NCI-H2227 (cell line): ENCODE measurements at regions not wholly inside any gene's neighbourhood (a gene's known extent, or its start where the extent isn't known, plus 50 kb on each side); places are given as distances from the start of the nearest gene placed in this dataset.

Experiments
- DNase-seq: peaks from one replicate; lab custom pipeline; 2025; ENCODE audit not compliant: unreplicated experiment; lab: John Stamatoyannopoulos, UW

DNA sequence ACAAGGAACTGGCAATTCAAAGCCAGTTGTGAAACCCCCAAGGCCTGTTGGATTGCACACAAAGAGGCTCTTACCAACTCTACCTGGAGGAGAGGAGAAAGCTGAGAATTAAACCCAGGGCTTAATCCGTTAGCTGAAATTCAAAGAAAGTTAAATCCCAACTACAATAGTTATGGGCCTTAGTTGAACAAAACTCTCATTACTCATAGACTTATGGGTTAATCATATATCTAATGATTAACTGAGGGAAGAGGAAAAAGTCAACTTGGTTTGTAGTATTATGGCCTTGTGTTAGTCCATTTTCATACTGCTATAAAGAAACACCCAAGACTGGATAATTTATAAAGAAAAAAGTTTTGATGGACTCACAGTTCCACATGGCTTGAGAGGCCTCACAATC, 838.2 kb upstream of the ADGRL2 start:
- no peak for DNase-seq

DNA sequence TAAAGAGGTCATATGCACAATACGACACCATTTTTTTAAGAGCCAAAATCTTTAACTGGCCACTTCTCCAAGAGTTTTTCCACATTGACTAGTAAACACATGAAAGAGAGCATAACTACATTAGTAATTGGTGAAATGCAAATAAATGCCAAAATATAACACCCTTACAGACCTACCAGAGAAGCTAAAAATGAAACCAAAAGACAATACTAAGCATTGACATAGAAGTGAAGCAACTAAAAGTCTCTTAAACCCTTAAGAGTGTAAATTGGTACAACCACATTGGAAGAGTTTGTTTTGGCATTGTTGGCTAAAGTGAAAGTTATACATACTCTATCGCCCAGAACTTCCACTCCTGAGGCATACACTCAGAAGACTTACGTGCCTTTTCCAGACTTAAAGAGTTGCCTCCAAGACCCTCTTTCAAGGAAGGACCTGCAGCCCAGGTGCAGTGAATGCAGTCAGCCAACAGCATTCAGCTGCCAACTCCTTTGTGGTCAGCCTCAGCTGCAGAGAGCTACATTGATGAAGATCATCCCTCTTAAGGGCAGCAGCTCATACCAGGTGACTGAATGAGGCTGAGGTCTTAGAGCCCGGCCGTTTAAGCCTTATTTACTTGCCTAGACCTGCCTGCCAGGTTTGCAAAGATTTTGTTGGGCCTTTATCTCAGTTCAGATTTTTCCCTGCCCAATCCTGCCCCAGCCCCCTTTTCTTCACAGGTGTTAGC, 839.1 kb upstream of the ADGRL2 start:
- DNase-seq = no peak

DNA sequence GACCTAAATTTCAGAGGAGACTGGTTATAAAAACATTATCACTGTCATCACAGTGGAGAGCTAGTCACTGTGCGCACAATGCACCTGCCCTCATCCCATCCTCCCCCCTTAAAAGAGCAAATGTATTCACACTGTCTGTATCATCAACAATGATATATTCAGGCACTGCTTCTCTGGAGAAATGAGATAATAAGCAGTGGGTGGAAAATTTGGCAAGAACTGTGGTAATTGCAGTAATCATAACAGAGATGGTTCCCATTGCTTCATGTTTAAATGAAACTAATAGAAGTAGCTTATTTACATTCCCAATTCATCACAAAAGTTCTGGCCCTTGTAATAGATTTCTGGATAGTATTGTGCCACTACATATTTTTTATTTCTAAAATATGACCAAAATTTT, 867.4 kb upstream of the ADGRL2 start:
- DNase-seq = no peak

DNA sequence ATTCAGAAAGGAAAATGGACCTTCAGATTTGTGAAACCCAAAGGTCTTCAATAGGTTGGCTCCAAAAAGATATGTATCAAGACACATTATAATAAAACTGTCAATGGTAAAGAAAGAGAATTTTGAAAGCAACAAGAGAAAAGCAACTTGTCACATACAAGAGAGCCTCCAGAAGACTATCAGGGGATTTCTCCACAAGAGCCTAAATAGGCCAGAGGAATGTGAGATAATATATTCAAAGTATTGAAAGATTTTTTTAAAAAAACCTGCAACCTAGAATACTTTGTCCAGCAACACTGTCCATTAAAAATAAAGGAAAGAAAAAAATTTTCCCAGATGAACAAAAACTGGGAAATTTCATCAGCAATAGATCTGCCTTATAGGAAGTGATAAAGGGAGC, 869.6 kb upstream of the ADGRL2 start:
- no peak for DNase-seq

DNA sequence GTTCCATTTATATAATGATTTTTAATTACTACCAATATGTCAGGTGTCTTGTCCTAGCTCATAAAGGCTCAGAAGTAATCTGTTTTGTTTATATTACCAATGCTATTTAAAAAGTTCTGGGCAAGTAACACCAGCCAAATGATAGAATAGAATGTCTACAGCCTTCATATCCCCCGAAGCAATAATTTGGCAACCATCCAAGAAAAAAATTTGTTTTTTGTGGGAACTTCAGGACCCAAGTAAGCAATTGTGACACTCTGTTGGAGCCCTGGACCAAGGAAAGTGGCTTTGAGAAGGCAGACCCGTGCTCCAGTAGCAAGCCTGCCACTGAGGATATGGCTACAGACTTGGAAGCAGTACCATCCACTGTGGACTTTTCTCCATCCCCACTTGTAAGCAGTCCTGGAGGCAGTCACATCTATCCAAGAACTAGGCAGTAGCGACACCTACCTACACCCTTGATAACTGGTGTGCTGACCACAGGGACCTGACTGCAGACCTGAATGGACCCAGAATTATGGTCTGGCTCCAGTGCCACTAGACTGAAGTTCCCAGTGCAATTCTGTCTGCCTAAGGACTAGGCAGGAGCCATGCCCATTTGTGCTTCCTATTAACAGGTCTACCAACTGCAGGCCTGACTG, 870.7 kb upstream of the ADGRL2 start:
- DNase-seq = no peak

DNA sequence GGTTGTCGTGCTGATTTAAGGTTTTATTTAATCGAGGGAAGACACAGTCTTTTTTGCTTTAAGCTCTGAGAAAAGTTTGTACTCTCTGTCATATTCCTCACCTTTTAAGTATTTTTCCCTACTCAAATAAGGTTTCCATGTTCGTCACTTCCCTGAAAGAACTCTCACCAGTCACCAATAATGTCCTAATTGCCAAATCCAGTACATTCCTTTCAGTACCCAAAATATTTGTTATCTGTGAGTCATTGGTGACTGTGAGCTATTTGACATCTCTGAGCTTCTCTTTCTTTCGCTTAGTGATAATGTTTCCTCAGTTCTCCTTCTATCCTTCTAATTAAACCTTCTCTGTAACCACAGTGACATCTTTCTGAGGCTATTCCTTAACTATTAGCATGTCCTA, 874.2 kb upstream of the ADGRL2 start:
- DNase-seq = no peak

DNA sequence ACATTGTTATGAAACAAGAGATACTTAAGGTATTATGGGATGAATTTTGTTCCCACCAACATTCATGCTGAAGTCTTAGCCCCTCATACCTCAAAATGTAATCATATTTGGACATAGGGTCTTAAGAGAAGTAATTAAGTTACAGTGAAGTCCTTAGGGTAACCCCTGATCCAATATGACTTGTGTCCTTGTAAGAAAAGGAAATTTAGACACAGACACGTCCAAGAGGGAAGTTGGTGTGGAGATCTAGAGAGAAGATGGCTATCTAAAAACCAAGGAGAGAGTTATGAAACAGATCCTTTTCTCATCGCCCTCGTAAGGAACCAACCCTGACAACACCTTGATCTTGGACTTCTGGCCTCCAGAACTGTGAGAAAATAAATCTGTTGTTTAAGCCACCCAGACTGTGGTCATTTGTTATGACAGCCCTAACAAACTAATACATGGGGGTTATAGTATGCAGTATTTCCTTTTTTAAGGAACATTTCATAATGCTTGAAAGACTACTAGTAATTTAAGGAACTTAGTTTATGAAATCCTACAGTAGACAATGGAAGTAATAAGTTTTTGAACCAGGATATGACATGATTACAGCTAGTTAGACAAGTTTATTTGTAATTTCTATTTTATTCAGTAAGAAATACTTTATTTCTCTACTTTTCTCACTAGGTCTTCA, 875.5 kb upstream of the ADGRL2 start:
- no peak for DNase-seq

DNA sequence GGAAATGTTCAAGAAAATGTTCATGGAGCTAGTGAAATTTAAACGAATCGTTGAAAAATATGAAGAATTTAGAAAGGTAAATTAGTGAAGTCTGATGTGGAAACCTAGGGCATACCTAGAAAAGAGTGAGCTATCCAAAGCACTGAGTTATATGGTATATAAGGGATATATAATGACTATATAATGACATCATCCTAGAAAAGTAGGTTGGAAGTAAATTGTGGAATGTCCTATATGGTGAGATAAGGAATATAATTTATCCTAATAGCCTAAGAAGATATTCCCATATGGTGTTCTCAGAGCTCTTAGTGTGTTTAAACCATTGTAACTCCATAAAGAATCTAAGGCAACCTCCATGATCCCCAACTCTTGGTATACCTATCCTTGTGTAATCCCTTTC, 876.4 kb upstream of the ADGRL2 start:
- DNase-seq = no peak

DNA sequence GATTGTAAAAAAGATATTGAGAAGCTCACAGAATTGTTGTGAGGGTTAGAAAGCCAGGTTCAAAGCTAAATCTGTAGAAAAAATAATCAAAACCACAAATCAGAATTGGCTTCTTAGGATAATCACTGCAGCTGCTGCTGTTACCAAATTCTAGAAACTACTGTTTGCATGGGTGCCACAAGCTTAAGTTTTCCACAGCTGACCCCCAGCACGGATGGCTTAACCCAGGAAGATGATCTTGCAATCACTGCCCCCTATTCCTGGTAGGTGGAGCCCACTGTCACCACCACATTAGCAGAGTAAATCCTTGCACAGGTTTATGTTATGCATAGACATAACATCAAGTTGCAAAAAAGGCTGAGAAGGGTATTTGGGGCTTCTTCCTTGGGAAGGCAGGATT, 877.8 kb upstream of the ADGRL2 start:
- no peak for DNase-seq

DNA sequence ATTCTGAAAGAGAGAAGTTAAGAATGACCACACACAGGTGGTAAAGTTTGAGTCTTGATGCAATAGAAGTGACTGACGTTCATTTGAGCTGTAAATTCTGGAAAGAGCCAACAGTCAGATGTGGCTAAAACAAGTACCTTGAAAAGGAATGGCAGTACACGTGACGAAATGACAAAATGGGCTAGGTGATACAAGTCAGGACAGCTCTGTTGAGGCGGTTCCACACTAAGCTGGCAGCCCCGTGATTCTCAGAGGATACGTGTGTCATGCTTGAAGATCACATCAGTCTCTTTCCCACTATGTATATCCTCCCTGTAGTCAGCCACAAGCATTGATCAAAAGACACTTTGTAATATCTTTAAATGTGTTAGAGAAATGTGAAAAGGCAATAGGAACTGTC, 881.3 kb upstream of the ADGRL2 start:
- DNase-seq = no peak

DNA sequence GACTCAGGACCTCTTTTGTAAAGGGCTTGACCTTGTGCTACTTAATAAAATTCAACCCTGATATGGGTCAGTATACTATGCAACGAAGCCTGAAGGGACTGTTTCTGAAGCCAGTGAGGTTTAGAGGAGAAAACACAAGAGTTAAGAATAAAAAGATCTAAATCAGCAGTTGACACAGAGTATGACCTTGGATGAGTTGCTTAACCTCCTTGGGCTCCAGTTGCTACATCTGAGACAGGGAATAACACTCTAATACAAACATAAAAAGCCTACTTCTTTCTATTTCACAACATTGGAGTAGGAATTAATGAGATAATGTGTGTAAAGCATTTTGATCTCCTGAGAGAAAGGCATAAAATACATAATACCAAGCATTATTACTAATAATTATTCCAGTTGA, 882.4 kb upstream of the ADGRL2 start:
- DNase-seq = no peak

DNA sequence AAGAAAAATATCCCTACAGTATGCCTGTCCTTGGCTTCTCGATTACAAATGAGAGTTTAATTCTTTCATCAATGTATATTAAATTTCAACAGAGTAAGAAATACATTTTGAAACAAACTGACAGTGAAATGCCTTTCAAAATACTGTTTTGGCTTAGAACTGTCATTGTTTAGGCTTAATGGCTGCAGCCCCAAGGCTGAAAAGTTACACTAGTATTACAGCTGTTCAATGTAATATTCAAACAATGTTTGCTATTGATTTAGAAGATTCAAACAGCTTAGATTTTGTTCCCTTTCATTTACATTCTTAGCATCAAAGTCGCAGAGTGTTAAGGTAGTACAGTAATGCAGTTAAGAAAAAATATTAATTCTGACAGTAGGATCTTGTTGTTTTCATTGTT, 882.9 kb upstream of the ADGRL2 start:
- no peak for DNase-seq

DNA sequence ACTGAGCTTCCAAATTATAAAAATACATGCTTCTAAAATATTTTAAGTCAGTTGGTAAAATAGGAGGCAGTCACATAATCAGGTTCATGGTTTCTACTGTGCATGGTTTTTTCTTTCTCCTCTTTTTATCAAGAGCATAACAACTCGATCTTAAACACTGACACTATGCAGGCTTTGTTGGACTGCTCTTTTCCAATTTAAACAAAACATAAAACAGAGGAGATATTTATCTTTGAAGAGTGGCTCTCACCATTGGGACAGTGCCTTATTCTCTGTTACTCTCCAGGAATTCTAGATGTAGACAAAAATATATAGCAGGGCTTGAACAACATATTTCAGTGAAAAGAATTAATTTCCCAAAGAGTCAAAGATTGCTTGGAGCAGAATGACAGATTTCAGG, 883.5 kb upstream of the ADGRL2 start:
- DNase-seq = no peak

DNA sequence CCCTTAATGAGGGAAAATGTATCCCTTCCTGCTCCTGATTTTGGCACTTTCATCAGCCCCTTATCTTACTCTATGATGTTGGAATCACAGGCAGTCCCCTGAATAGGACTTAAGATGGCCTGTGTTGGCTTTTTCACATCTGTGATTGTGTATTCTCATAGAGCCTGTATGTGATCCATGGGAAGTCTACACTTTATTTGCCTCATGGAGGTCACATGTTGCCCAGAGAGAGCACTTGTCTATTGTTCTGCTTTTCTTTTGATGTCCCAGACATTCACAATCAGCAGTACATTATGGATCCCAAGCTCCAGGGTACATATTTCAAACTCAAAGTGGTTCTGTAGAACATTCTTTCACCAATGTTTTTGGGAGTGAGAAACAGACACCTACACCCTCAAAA, 885.2 kb upstream of the ADGRL2 start:
- no peak for DNase-seq

DNA sequence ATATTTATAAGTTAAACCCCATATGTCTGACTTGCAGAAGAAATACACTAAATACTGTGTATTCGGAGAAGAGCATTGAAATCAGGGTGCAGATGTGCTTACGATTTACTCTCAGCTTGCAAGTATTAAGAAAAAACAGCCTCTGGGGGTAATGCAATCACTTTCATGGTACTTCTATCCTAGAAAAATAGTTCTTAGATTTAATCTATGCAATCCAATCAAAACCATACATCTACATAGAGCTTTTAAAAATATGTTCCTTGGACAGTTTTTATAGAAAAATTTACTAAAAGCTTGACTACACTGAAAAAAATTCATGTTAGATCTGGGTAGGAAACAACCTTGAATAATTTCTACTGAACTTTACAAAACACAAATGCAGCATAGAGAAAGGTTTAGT, 890.3 kb upstream of the ADGRL2 start:
- no peak for DNase-seq

DNA sequence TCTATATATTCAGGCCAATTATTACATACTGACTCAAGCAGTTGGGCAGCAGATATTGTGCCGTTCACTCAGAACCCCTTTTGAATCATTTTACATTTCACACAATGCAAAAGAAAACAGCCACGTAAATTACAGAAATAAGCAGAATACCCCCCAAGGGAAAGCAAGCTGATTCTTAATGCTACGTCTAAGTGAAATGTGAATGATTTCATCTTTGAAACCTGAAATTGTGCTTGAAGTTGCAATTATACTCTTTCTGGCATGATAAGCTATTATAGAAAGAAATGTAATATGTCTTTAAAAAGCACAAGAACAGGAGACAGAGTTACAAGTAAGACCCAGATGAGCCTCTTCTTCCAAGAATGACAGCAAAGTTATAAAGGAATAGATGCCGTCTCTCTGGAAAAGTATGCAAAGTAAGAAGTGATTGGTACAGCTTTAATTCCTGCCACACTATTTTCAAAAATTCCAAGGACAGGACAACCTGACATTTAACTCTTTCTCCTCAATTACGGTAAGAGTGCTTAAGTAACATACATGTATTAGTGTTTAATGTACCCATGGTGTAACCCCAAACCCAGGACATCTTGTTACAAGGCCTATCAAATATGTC, 891.5 kb upstream of the ADGRL2 start:
- DNase-seq = no peak

DNA sequence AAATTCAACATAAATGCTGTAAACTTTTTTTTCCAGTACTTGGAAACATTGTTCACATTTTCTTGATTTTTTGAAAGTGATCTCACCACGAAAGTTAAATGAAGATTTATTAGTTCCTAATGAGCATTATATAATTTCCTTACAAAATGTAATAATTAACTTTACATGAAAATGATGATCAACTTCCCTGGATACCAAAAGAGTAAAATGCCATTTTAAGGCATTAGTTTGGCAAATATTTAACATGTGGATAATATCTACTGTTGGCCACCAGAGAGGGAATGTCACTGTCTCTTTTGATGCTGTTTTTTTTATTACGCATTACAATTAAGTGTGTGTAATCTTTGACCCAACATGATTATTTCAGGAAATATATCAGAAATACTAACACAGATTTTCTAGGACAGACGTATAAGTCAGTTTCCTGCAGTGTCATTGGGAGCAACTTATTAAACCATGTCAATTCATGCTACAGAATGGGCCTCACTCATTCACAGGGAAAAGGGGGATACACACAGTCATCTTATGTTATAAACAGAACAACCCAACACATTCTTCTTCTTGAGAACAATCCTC, 903.9 kb upstream of the ADGRL2 start:
- DNase-seq = no peak

DNA sequence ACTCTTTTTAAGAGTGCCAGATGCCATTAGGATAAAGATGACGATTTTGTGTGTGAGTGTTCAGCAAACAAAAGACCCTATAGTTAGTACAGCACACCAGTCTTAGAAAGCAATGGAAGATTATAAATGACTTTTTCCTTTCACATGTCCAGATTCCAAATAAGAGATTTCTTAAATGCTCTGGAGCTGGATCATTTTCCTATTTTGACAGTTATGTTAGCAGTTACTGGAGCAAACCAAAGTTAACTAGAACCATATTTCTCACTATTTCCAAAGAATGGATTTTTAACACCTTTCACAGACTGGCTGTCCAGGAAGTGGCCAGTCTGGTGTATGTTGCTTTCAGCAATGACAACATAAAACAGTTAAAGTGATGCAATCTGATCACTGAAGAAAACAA, 905.8 kb upstream of the ADGRL2 start:
- DNase-seq = no peak

DNA sequence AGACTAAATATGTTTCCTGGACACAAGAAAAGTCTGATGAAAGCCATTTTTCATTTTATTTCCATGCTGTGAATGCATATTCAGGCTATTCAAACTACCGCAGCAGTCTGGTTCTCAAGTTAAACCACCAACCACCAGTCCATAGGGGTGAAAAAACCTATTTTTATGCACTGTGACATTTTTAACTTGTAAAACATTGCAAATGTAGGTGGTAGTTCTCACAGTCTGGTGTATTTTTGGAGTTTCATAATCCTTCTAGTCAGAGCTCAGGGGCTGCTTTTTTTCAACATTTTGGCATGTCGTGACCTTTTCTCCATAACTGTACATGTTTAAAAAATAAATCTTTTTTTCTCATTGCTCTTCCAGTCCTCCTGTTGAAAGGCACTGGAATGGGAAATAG, 907.6 kb upstream of the ADGRL2 start:
- DNase-seq = no peak

DNA sequence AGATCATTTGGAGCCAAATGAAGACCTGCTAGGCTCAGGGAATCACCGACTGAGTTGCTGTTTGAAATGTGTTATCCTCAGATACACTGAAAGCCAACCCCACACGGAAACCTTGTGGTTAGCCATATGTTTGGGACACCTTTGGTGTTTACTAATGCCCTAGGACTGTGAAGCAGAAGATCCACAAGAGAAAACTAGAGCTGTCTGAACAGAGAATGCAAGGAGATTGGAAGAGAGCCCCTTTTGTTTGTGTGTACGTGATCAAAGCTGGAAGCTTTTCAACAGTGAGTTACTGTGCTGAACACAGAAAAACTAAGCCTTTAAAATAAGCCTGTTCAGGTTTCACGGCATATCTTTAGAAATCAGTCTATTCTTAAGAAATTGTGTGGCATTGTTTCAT, 908.2 kb upstream of the ADGRL2 start:
- DNase-seq = no peak

DNA sequence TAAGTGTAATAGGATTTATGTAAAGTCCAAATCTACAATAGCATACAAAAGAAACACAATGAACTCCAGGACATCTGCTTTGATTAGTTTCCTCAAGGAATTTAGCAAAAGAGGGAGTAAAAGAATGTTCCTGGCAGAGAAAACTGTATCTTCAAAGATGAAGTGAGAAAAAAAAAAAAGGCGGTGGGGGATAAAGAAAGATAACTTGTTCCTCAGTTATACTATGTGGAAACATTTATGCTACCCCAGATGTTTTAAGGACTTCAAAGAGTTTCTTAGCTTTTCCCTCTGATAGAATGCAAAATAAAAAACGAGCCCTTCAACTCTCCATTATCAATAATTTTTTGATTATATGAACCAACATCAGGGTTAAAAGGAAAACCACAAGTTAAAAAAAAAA, 908.9 kb upstream of the ADGRL2 start:
- DNase-seq = no peak

DNA sequence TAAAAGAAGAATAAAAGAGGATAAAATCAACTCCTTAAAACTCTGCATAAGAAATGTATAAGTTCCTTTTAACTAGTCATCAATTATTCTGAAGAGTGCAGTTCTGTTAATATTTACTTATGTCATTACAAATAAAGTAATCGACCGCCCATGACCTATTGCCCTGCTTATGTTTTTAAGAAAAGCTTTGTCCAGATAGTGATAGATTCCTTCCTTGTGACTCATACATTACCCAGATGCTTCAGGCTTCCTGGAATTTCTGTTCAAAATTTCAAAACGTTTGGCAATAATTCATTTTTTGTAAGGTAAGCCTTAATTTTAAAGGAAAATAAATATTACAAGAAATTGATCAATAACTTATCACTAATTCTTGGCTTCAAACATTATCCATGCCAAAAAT, 918.2 kb upstream of the ADGRL2 start:
- no peak for DNase-seq
